GM12878 (cell line): ENCODE measurements at regions not wholly inside any gene's neighbourhood (a gene's known extent, or its start where the extent isn't known, plus 50 kb on each side); places are given as distances from the start of the nearest gene placed in this dataset.

Experiments used
- ATAC-seq: fragments of 200-7000 bp; cut with Tn5 transposase; 3 replicates; pipeline ENCODE4 v1.9.1; 2020; ENCODE audit warnings: mild to moderate bottlenecking, moderate library complexity
- BruUV-seq: library from RNA; stranded (reverse); fragments of 400-500 nt; replicated peaks from 2 replicates; lab custom pipeline; 2021; lab: Mats Ljungman, UMichigan
- CTCF ChIA-PET: fragments of 300-600 bp; sonication (Branson Sonifier 250); formaldehyde crosslinking; extraction: SDS; loops from one replicate; lab custom pipeline; 2021; ENCODE audit warnings: inconsistent platforms; lab: Yijun Ruan, JAX
- POLR2A ChIA-PET: fragments of 350-600 bp; formaldehyde crosslinking; extraction: SDS; loops from one replicate; lab custom pipeline; 2021; ENCODE audit warnings: inconsistent platforms; lab: Charles Lee
- RAD21 ChIA-PET: fragments of 300-600 bp; sonication (Branson Sonifier 250); formaldehyde crosslinking; loops from one replicate; lab custom pipeline; 2023; ENCODE audit warnings: antibody characterized with exemption; ENCODE audit not compliant: unreplicated experiment; lab: Charles Lee
- SMC1A ChIA-PET: fragments of 300-600 bp; sonication (Branson Sonifier 250); formaldehyde crosslinking; loops from one replicate; lab custom pipeline; 2023; ENCODE audit not compliant: unreplicated experiment, uncharacterized antibody; lab: Charles Lee
- DNase-seq: peaks from one replicate; pipeline ENCODE4 v3.0.0-alpha.2; 2011; ENCODE audit warnings: low read depth, low spot score
- FAIRE-seq: peaks from 3 replicates; lab custom pipeline; 2011; peaks lifted over from hg19 to GRCh38; lab: Jason Lieb, UNC
- H2AFZ ChIP-seq: 2 replicates; pipeline ENCODE4 v1.6.0; 2011; ENCODE audit warnings: low read depth, low read length, control low read depth; ENCODE audit not compliant: control insufficient read depth
- H3K27ac ChIP-seq: 2 replicates; pipeline ENCODE4 v1.5.1; 2011; ENCODE audit warnings: control low read depth; ENCODE audit not compliant: control insufficient read depth, insufficient read depth
- H3K27me3 ChIP-seq, 2 experiments: replicated peaks in 1 of 2; 2 replicates each; pipeline versions ENCODE4 v1.6.0 to v1.6.1; 2011; ENCODE audit warnings: low read length in 1 of 2; ENCODE audit not compliant: control insufficient read depth in 2 of 2, insufficient read depth in 2 of 2
- H3K36me3 ChIP-seq, 2 experiments: 2 replicates each; pipeline ENCODE4 v1.5.1; 2011; ENCODE audit warnings: low read length in 1 of 2; ENCODE audit not compliant: control insufficient read depth in 2 of 2, insufficient read depth in 2 of 2
- H3K4me1 ChIP-seq: 2 replicates; pipeline ENCODE4 v1.6.1; 2011; ENCODE audit warnings: mild to moderate bottlenecking, low read length, moderate library complexity, mixed read lengths; ENCODE audit not compliant: control insufficient read depth, insufficient read depth
- H3K4me2 ChIP-seq: 2 replicates; pipeline ENCODE4 v1.6.0; 2011; ENCODE audit warnings: control low read depth; ENCODE audit not compliant: control insufficient read depth, insufficient read depth
- H3K4me3 ChIP-seq: fragments of 200-600 bp; sonication (generic); 2 replicates; pipeline ENCODE4 v1.5.1; 2016
- H3K79me2 ChIP-seq: 2 replicates; pipeline ENCODE4 v1.6.0; 2011; ENCODE audit warnings: low read length; ENCODE audit not compliant: control insufficient read depth, insufficient read depth
- H3K9ac ChIP-seq: 2 replicates; pipeline ENCODE4 v1.8.0; 2011; ENCODE audit warnings: low read length, control low read depth, mixed read lengths; ENCODE audit not compliant: control insufficient read depth, insufficient read depth
- H3K9me3 ChIP-seq: replicated peaks from 3 replicates; pipeline ENCODE4 v1.5.1; 2011; ENCODE audit warnings: mild to moderate bottlenecking, low read length; ENCODE audit not compliant: control insufficient read depth, insufficient read depth
- H4K20me1 ChIP-seq: 2 replicates; pipeline ENCODE4 v1.6.0; 2011; ENCODE audit not compliant: control insufficient read depth, insufficient read depth
- HSF1 ChIP-seq: fragments of 150-350 bp; IDR thresholded peaks from 2 replicates; pipeline ENCODE4 v1.6.1; 2014; ENCODE audit warnings: mild to moderate bottlenecking, low read depth, low read length
- NFYA ChIP-seq: IDR thresholded peaks from 2 replicates; pipeline ENCODE4 v1.6.1; 2011; ENCODE audit warnings: low read depth, mild to moderate bottlenecking, low read length, improper control_type of control experiment, borderline replicate concordance
- NR2F1 ChIP-seq: fragments of 450-650 bp; conservative IDR thresholded peaks from 2 replicates; pipeline ENCODE4 v1.6.1; 2017; ENCODE audit warnings: mild to moderate bottlenecking
- PAX5 ChIP-seq: IDR thresholded peaks from 2 replicates; pipeline ENCODE4 v1.6.1; 2011; ENCODE audit warnings: low read depth, low read length, borderline replicate concordance
- PAX8 ChIP-seq: fragments of 450-650 bp; IDR thresholded peaks from 2 replicates; pipeline ENCODE4 v1.6.1; 2017; ENCODE audit warnings: mild to moderate bottlenecking, moderate library complexity
- PKNOX1 ChIP-seq: fragments of 450-650 bp; IDR thresholded peaks from 2 replicates; pipeline ENCODE4 v1.6.1; 2016; ENCODE audit warnings: mild to moderate bottlenecking
- RAD21 ChIP-seq: IDR thresholded peaks from 2 replicates; pipeline ENCODE4 v1.6.1; 2011; ENCODE audit warnings: mild to moderate bottlenecking, low read depth, low read length, moderate library complexity; ENCODE audit not compliant: insufficient read depth
- RB1 ChIP-seq: fragments of 450-650 bp; formaldehyde crosslinking; IDR thresholded peaks from 2 replicates; pipeline ENCODE4 v1.6.1; 2017; ENCODE audit warnings: mild to moderate bottlenecking, borderline replicate concordance
- STAT1 ChIP-seq: fragments of 450-650 bp; conservative IDR thresholded peaks from 2 replicates; pipeline ENCODE4 v1.6.1; 2014; ENCODE audit warnings: antibody characterized with exemption, mild to moderate bottlenecking
- USF1 ChIP-seq: IDR thresholded peaks from 2 replicates; pipeline ENCODE4 v1.6.1; 2011; ENCODE audit warnings: borderline replicate concordance, low read depth, mild to moderate bottlenecking, moderate library complexity, mixed read lengths, low read length; ENCODE audit not compliant: insufficient read depth; ENCODE audit errors: extremely low read length
- ZBTB33 ChIP-seq: fragments of 450-650 bp; IDR thresholded peaks from 2 replicates; pipeline ENCODE4 v1.6.1; 2017; ENCODE audit warnings: mild to moderate bottlenecking
- ZNF24 ChIP-seq: fragments of 450-650 bp; IDR thresholded peaks from 2 replicates; pipeline ENCODE4 v1.6.1; 2017; ENCODE audit warnings: antibody characterized with exemption, mild to moderate bottlenecking
- ZSCAN29 ChIP-seq: fragments of 450-650 bp; IDR thresholded peaks from 2 replicates; pipeline ENCODE4 v1.6.1; 2017; ENCODE audit warnings: mild to moderate bottlenecking, moderate library complexity
- WGBS: methylation state at CpG from one replicate; pipeline ENCODE4 v1.1.6; 2016; ENCODE audit warnings: low lambda C conversion rate; ENCODE audit not compliant: insufficient replicate concordance, insufficient coverage; ENCODE audit errors: missing lambda C conversion rate; 5-methylcytosine and 5-hydroxymethylcytosine counted together
- in situ Hi-C: fragments of 300-500 bp; cut with MboI; formaldehyde crosslinking; loops from 9 replicates; pipeline ENCODE4 v1.14.3; 2018; ENCODE audit warnings: mixed read lengths
- intact Hi-C: fragments of 100-400 bp; cut with micrococcal nuclease; formaldehyde crosslinking; loops from one replicate; pipeline ENCODE4 v1.14.2; 2022; ENCODE audit not compliant: unreplicated experiment

GRCh38 chr11:15446315-15446714 is 331.6 kb downstream of the INSC start:
- in situ Hi-C loops (no loop called here), intact Hi-C loops (no loop called here)
- Histone ChIP-seq H3K79me2 (no peaks in the 10 kb centered on the region), H3K4me2 (no peak overlapping the region), H3K27me3 (no peaks in the 10 kb centered on the region), H3K36me3 (no peaks in the 10 kb centered on the region), H3K27ac (no peak overlapping the region), H3K9ac (no peak overlapping the region), H3K4me1 (no peaks in the 10 kb centered on the region), H4K20me1 (no peaks in the 10 kb centered on the region), H3K9me3 (no peaks in the 10 kb centered on the region), H2AFZ (no peak overlapping the region), H3K4me3 (no peak overlapping the region)
- ChIA-PET SMC1A (no interaction called here), POLR2A (no interaction called here), RAD21 (no interaction called here), CTCF (no interaction called here)
- TF ChIP-seq HSF1 (no peak), NFYA (no peak)
- no peak for ATAC-seq
- no TSS peak for BruUV-seq
- 16% methylated on average over 4 of the region's 4 CpGs for WGBS
- DNase-seq: no peak
- no peak for FAIRE-seq

GRCh38 chr11:15446929-15447328 is 332.2 kb downstream of the INSC start:
- no peak overlapping the region for H3K4me3 ChIP-seq
- POLR2A ChIA-PET: no interaction called here
- 42% methylated on average over 3 of the region's 3 CpGs for WGBS
- no peak for TF ChIP-seq RB1
- TF ChIP-seq PAX8: no peak
- no peak for TF ChIP-seq USF1
- TF ChIP-seq PKNOX1: no peak
- TF ChIP-seq RAD21: no peak
- TF ChIP-seq NR2F1: no peak
- no peak for TF ChIP-seq PAX5
- TF ChIP-seq STAT1: no peak
- TF ChIP-seq ZNF24: no peak
- no peak for TF ChIP-seq ZBTB33
- no peak for TF ChIP-seq ZSCAN29
- H3K36me3 ChIP-seq: no peaks in the 10 kb centered on the region
- ATAC-seq: no peak
- CTCF ChIA-PET: no interaction called here
- no peaks in the 10 kb centered on the region for H3K4me1 ChIP-seq
- H2AFZ ChIP-seq: no peak overlapping the region
- no peaks in the 10 kb centered on the region for H4K20me1 ChIP-seq
- no TSS peak for BruUV-seq
- RAD21 ChIA-PET: no interaction called here
- H3K4me2 ChIP-seq: no peak overlapping the region
- no peak overlapping the region for H3K9ac ChIP-seq
- H3K27ac ChIP-seq: no peak overlapping the region
- H3K9me3 ChIP-seq: no peaks in the 10 kb centered on the region
- H3K27me3 ChIP-seq: no peaks in the 10 kb centered on the region
- in situ Hi-C loops (no loop called here), intact Hi-C loops (no loop called here)
- FAIRE-seq: no peak
- no peak for DNase-seq
- SMC1A ChIA-PET: interaction anchor here (1.2 kb wide), 1 partner anchor 42 kb away, joined by 3 read pairs; no protein-coding TSS in a partner anchor
- H3K79me2 ChIP-seq: no peaks in the 10 kb centered on the region
